Spinal cord (tissue), 9 donors: ENCODE measurements at regions not wholly inside any gene's neighbourhood (a gene's known extent, or its start where the extent isn't known, plus 50 kb on each side); places are given as distances from the start of the nearest gene placed in this dataset.
"Not testable (repeated sequence)": the region's sequence is repeated elsewhere in the genome, so short reads cannot be mapped to it uniquely, and the experiment has no call there.

ENCODE experiments used
- DNase-seq, 6 donors: peaks; one replicate each; pipeline versions ENCODE4 v3.0.0 to v3.0.0-alpha.2; 2013 to 2015; ENCODE audit warnings: low spot score in 6 of 6, low read depth in 4 of 6
- H3K27ac ChIP-seq: one replicate; pipeline ENCODE4 v1.5.1; 2013; ENCODE audit warnings: low read depth, low read length, control low read depth
- H3K27me3 ChIP-seq: one replicate; pipeline ENCODE4 v1.6.1; 2013; ENCODE audit warnings: low read length; ENCODE audit not compliant: control insufficient read depth, insufficient read depth
- H3K36me3 ChIP-seq: one replicate; pipeline ENCODE4 v1.6.1; 2013; ENCODE audit warnings: low read length; ENCODE audit not compliant: control insufficient read depth, insufficient read depth
- H3K4me1 ChIP-seq: one replicate; pipeline ENCODE4 v1.6.1; 2013; ENCODE audit warnings: low read length; ENCODE audit not compliant: control insufficient read depth, insufficient read depth
- H3K4me3 ChIP-seq: one replicate; pipeline ENCODE4 v1.5.1; 2013; ENCODE audit warnings: low read depth, low read length, control low read depth
- H3K9me3 ChIP-seq: one replicate; pipeline ENCODE4 v1.6.1; 2013; ENCODE audit warnings: low read length; ENCODE audit not compliant: control insufficient read depth, insufficient read depth
- WGBS: methylation state at CpG from one replicate; pipeline ENCODE4 v1.1.5; 2013; ENCODE audit warnings: missing lambda C conversion rate; ENCODE audit not compliant: insufficient coverage; 5-methylcytosine and 5-hydroxymethylcytosine counted together
- donor health status: healthy.

GRCh38 chr5:113753182-113753581 lies 239.7 kb downstream of the YTHDC2 start:
- 94% methylated on average over 16 of the region's 20 CpGs for WGBS

GRCh38 chr5:113755516-113755915 lies 242.0 kb downstream of the YTHDC2 start:
- Histone ChIP-seq H3K4me3 (no peak overlapping the region), H3K9me3 (no peaks in the 10 kb centered on the region), H3K36me3 (no peaks in the 10 kb centered on the region), H3K4me1 (no peaks in the 10 kb centered on the region), H3K27ac (no peak overlapping the region), H3K27me3 (no peaks in the 10 kb centered on the region)
- WGBS, result no CpG with 5 or more reads among the region's 3 CpGs
- no peak for DNase-seq

More at GRCh38 chr5:113753182-113753581, 239.7 kb downstream of the YTHDC2 start:
- not testable (repeated sequence) for H3K9me3 ChIP-seq, H3K27me3 ChIP-seq, H3K27ac ChIP-seq, H3K4me3 ChIP-seq, H3K4me1 ChIP-seq, DNase-seq, H3K36me3 ChIP-seq

- Histone ChIP-seq H3K9me3 (no peaks in the 10 kb centered on the region), H3K36me3 (no peaks in the 10 kb centered on the region), H3K27me3 (no peaks in the 10 kb centered on the region), H3K4me3 (no peak overlapping the region), H3K27ac (no peak overlapping the region), H3K4me1 (no peaks in the 10 kb centered on the region)
- WGBS, result 60% methylated on average over 1 of the region's 2 CpGs
- no peak for DNase-seq
These were observed 244.0 kb downstream of the YTHDC2 start for GRCh38 chr5:113757508-113757907.

GRCh38 chr5:113759505-113759904 lies 246.0 kb downstream of the YTHDC2 start:
- WGBS, result no CpG with 5 or more reads among the region's 2 CpGs
- no peaks in the 10 kb centered on the region for H3K36me3 ChIP-seq
- no peak overlapping the region for H3K27ac ChIP-seq
- H3K27me3 ChIP-seq, result no peaks in the 10 kb centered on the region
- DNase-seq, result no peak
- H3K9me3 ChIP-seq, result no peaks in the 10 kb centered on the region
- H3K4me3 ChIP-seq, result no peak overlapping the region
- H3K4me1 ChIP-seq, result no peaks in the 10 kb centered on the region

- WGBS, result 80% methylated on average over 1 of the region's 1 CpG
- Histone ChIP-seq H3K4me3 (no peak overlapping the region), H3K36me3 (no peaks in the 10 kb centered on the region)
These were observed 247.0 kb downstream of the YTHDC2 start for GRCh38 chr5:113760486-113760885.

GRCh38 chr5:113761594-113761993 lies 248.1 kb downstream of the YTHDC2 start:
- Histone ChIP-seq H3K9me3 (no peaks in the 10 kb centered on the region), H3K4me1 (no peaks in the 10 kb centered on the region), H3K4me3 (no peak overlapping the region), H3K27ac (no peak overlapping the region), H3K27me3 (no peaks in the 10 kb centered on the region), H3K36me3 (no peaks in the 10 kb centered on the region)
- no peak for DNase-seq
- WGBS, result 85% methylated on average over 1 of the region's 1 CpG

More at GRCh38 chr5:113760486-113760885, 247.0 kb downstream of the YTHDC2 start:
- H3K27ac ChIP-seq, result no peak overlapping the region
- no peak for DNase-seq
- H3K27me3 ChIP-seq, result no peaks in the 10 kb centered on the region
- no peaks in the 10 kb centered on the region for H3K9me3 ChIP-seq
- no peaks in the 10 kb centered on the region for H3K4me1 ChIP-seq

- Histone ChIP-seq H3K27me3 (no peaks in the 10 kb centered on the region), H3K4me3 (no peak overlapping the region), H3K4me1 (no peaks in the 10 kb centered on the region), H3K36me3 (no peaks in the 10 kb centered on the region), H3K27ac (no peak overlapping the region), H3K9me3 (no peaks in the 10 kb centered on the region)
- DNase-seq, result no peak
These were observed 250.9 kb downstream of the YTHDC2 start for GRCh38 chr5:113764382-113764781.

- not testable (repeated sequence) for DNase-seq, H3K27ac ChIP-seq, H3K4me3 ChIP-seq, H3K36me3 ChIP-seq, H3K27me3 ChIP-seq, H3K9me3 ChIP-seq, H3K4me1 ChIP-seq
- WGBS, result 80% methylated on average over 2 of the region's 2 CpGs
These were observed 253.3 kb downstream of the YTHDC2 start for GRCh38 chr5:113766827-113767226.

GRCh38 chr5:113770648-113771047 lies 257.2 kb downstream of the YTHDC2 start:
- Histone ChIP-seq H3K4me1 (no peaks in the 10 kb centered on the region), H3K27me3 (no peaks in the 10 kb centered on the region), H3K27ac (no peak overlapping the region), H3K9me3 (no peaks in the 10 kb centered on the region), H3K36me3 (no peaks in the 10 kb centered on the region), H3K4me3 (no peak overlapping the region)
- DNase-seq, result peak in 1 of 6 donors; percentile 30
- 0% methylated on average over 1 of the region's 3 CpGs for WGBS

- H3K9me3 ChIP-seq, result no peaks in the 10 kb centered on the region
- no peaks in the 10 kb centered on the region for H3K4me1 ChIP-seq
- H3K27me3 ChIP-seq, result no peaks in the 10 kb centered on the region
- no peak overlapping the region for H3K4me3 ChIP-seq
- H3K27ac ChIP-seq, result no peak overlapping the region
- WGBS, result 54% methylated on average over 2 of the region's 2 CpGs
- no peaks in the 10 kb centered on the region for H3K36me3 ChIP-seq
- no peak for DNase-seq
These were observed 258.0 kb downstream of the YTHDC2 start for GRCh38 chr5:113771483-113771882.
